Mesendoderm (in vitro differentiated cells): ENCODE measurements at regions not wholly inside any gene's neighbourhood (a gene's known extent, or its start where the extent isn't known, plus 50 kb on each side); places are given as distances from the start of the nearest gene placed in this dataset.
A peak's percentile ranks its signal among the peaks of the same experiment; 100 is the strongest.

Source experiments
- DNase-seq: peaks from one replicate; pipeline ENCODE4 v3.0.0; 2013
- H2AK5ac ChIP-seq: 2 replicates; pipeline ENCODE4 v1.6.1; 2013; ENCODE audit warnings: low read length, inconsistent platforms
- H2BK120ac ChIP-seq: 2 replicates; pipeline ENCODE4 v1.6.1; 2013; ENCODE audit warnings: low read depth, mild to moderate bottlenecking, low read length, moderate library complexity, mixed read lengths
- H2BK15ac ChIP-seq: replicated peaks from 2 replicates; pipeline ENCODE4 v1.6.1; 2013; ENCODE audit warnings: low read depth, mild to moderate bottlenecking, moderate library complexity
- H2BK5ac ChIP-seq: 2 replicates; pipeline ENCODE4 v1.6.1; 2013; ENCODE audit warnings: low read length, inconsistent platforms
- H3K18ac ChIP-seq: 2 replicates; pipeline ENCODE4 v1.6.1; 2013; ENCODE audit warnings: mild to moderate bottlenecking, low read length, mixed read lengths
- H3K23ac ChIP-seq: one replicate; pipeline ENCODE4 v1.6.1; 2013; ENCODE audit warnings: low read length
- H3K27ac ChIP-seq: 2 replicates; pipeline ENCODE4 v1.5.1; 2013; ENCODE audit warnings: low read depth, mild to moderate bottlenecking, inconsistent platforms, low read length, moderate library complexity
- H3K27me3 ChIP-seq: 2 replicates; pipeline ENCODE4 v1.6.1; 2013; ENCODE audit warnings: low read length, control low read depth, mild to moderate bottlenecking, inconsistent platforms; ENCODE audit not compliant: insufficient read depth, poor library complexity
- H3K36me3 ChIP-seq: 2 replicates; pipeline ENCODE4 v1.6.1; 2013; ENCODE audit warnings: low read length, inconsistent platforms; ENCODE audit not compliant: control insufficient read depth, insufficient read depth
- H3K4ac ChIP-seq: one replicate; pipeline ENCODE4 v1.6.1; 2013; ENCODE audit warnings: low read depth, mild to moderate bottlenecking, low read length, moderate library complexity
- H3K4me1 ChIP-seq: 2 replicates; pipeline ENCODE4 v1.6.1; 2013; ENCODE audit warnings: low read depth, low read length, inconsistent platforms; ENCODE audit not compliant: control insufficient read depth
- H3K4me2 ChIP-seq: 2 replicates; pipeline ENCODE4 v1.6.1; 2013; ENCODE audit warnings: low read length
- H3K4me3 ChIP-seq: 2 replicates; pipeline ENCODE4 v1.5.1; 2013; ENCODE audit warnings: mild to moderate bottlenecking, low read length
- H3K56ac ChIP-seq: one replicate; pipeline ENCODE4 v1.6.1; 2013; ENCODE audit warnings: low read length
- H3K79me1 ChIP-seq: 2 replicates; pipeline ENCODE4 v1.6.1; 2013; ENCODE audit warnings: low read length, inconsistent platforms
- H3K79me2 ChIP-seq: 2 replicates; pipeline ENCODE4 v1.6.1; 2013; ENCODE audit warnings: mild to moderate bottlenecking, low read length; ENCODE audit not compliant: control insufficient read depth, insufficient read depth
- H3K9ac ChIP-seq: 2 replicates; pipeline ENCODE4 v1.6.1; 2013; ENCODE audit warnings: low read length, inconsistent platforms
- H4K5ac ChIP-seq: one replicate; pipeline ENCODE4 v1.6.1; 2013; ENCODE audit warnings: low read length
- H4K8ac ChIP-seq: one replicate; pipeline ENCODE4 v1.6.1; 2013; ENCODE audit warnings: low read depth, mild to moderate bottlenecking, control low read depth, low read length, moderate library complexity
- WGBS: extraction: QIAGEN DNeasy Blood & Tissue Kit; methylation state at CpG from one replicate; pipeline ENCODE4 v1.1.7; 2013; ENCODE audit warnings: low lambda C conversion rate, missing lambda C conversion rate; ENCODE audit not compliant: insufficient coverage; ENCODE audit errors: extremely low coverage; 5-methylcytosine and 5-hydroxymethylcytosine counted together

DNA sequence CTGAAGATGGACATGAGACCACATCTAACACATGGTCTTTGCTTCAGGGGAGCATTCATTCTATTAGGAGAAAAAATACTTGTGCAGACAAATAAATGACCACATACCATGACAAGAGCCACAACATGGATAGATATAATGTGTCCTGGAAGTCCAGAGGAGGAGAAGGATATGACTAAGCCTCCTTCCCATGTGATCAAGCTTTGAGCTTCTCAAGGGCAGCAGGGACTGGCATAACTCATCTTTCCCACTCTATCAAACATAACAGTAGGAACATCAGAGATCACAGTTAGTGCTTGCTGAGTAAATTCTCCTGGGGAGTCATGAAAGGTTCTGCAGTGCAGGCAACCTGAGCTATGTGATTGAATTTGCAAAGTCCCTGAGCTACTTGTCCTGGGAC lies 86.0 kb upstream of the LPP start:
- no peak overlapping the region for H3K23ac ChIP-seq
- no peak overlapping the region for H3K4me3 ChIP-seq
- no peak for DNase-seq
- peak overlapping the region; percentile 46 for H2BK120ac ChIP-seq
- no peak overlapping the region for H4K5ac ChIP-seq
- no peaks in the 10 kb centered on the region for H3K79me2 ChIP-seq
- H3K27me3 ChIP-seq: no peaks in the 10 kb centered on the region
- H3K18ac ChIP-seq: no peak overlapping the region
- no peak overlapping the region for H3K9ac ChIP-seq
- H2BK5ac ChIP-seq: no peak overlapping the region
- H3K4ac ChIP-seq: no peak overlapping the region
- no peak overlapping the region for H2BK15ac ChIP-seq
- H2AK5ac ChIP-seq: no peak overlapping the region
- H3K4me1 ChIP-seq: peaks cover 3% of the 10 kb centered on the region
- H3K27ac ChIP-seq: no peak overlapping the region
- no peak overlapping the region for H4K8ac ChIP-seq
- no peaks in the 10 kb centered on the region for H3K79me1 ChIP-seq
- no peaks in the 10 kb centered on the region for H3K36me3 ChIP-seq
- no peak overlapping the region for H3K4me2 ChIP-seq
- H3K56ac ChIP-seq: no peak overlapping the region

DNA sequence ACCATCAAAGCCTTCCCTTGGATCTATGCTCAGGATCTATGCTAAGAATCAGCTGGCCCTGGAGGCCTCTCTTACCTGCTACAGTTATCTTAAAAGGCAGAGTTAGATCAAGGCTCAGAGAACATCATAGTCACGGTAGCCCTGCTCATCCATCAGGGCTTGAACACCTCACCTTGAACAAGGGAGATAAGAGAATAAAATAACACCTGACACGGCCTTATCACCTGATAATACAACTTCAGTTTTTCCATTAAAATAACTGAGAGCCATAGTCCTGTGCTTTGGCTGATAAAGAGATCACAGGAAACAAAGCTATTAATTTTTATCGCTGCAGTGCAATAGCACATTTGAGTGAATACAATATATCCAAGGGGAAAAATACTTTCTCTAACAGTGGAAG lies 85.6 kb upstream of the LPP start:
- Histone ChIP-seq H4K8ac (no peak overlapping the region), H3K18ac (no peak overlapping the region), H2BK15ac (no peak overlapping the region), H3K27ac (no peak overlapping the region), H3K4me3 (no peak overlapping the region), H3K79me2 (no peaks in the 10 kb centered on the region), H3K23ac (no peak overlapping the region), H3K9ac (no peak overlapping the region), H3K27me3 (no peaks in the 10 kb centered on the region), H4K5ac (no peak overlapping the region), H2AK5ac (no peak overlapping the region), H3K4me1 (peaks cover 3% of the 10 kb centered on the region), H3K56ac (no peak overlapping the region), H3K4me2 (no peak overlapping the region), H3K36me3 (no peaks in the 10 kb centered on the region), H2BK120ac (no peak overlapping the region), H3K4ac (no peak overlapping the region), H2BK5ac (no peak overlapping the region), H3K79me1 (no peaks in the 10 kb centered on the region)
- no CpG with 5 or more reads among the region's 3 CpGs for WGBS
- no peak for DNase-seq

DNA sequence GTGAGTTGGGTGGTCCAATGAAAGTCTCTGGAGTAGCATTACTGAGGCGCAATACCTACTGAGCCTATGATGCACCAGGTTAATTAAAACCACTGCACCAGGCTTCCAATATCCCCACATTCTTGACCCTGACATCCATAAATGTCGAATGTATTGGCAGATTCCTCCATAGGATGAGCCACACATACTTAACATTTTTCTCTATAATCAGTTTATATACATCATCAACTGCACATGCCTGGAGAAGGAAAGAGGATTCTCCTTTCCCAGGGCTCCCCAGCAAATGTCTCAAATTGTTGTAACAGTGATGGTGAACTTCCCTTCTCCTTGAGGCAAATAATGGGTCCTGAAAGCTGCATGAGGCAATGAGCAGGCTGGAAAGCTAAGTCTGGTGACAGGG lies 82.3 kb upstream of the LPP start:
- no peak overlapping the region for H4K8ac ChIP-seq
- no peaks in the 10 kb centered on the region for H3K79me2 ChIP-seq
- H4K5ac ChIP-seq: no peak overlapping the region
- H2BK5ac ChIP-seq: no peak overlapping the region
- H3K27ac ChIP-seq: no peak overlapping the region
- DNase-seq: no peak
- no peak overlapping the region for H3K18ac ChIP-seq
- no peak overlapping the region for H2BK120ac ChIP-seq
- no peak overlapping the region for H3K4me2 ChIP-seq
- H3K23ac ChIP-seq: no peak overlapping the region
- H3K36me3 ChIP-seq: no peaks in the 10 kb centered on the region
- no peak overlapping the region for H3K9ac ChIP-seq
- H3K4me3 ChIP-seq: no peak overlapping the region
- H3K79me1 ChIP-seq: no peaks in the 10 kb centered on the region
- no peaks in the 10 kb centered on the region for H3K27me3 ChIP-seq
- no peak overlapping the region for H2BK15ac ChIP-seq
- no peak overlapping the region for H3K56ac ChIP-seq
- WGBS: no CpG with 5 or more reads among the region's 2 CpGs
- no peaks in the 10 kb centered on the region for H3K4me1 ChIP-seq
- H2AK5ac ChIP-seq: no peak overlapping the region
- H3K4ac ChIP-seq: no peak overlapping the region

DNA sequence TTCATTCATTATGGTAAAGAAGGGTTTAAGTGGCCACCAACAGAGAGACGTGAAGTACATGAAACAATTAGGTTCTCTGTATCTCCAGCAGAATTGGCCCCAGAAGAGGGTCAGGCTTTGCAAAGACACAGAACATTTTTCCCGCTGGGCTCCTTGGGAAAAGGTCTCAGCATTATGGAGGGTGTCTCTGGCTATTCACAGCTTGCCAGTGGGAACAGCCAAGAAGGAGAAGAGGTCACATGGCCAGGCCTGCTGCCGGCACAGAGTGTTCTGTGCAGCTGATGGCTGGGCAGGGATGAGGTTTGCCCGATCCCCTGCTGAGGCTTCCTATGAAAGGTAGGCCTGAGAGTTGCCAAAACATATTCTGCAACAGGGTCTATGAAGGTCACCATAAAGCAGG lies 77.8 kb upstream of the LPP start:
- no peak overlapping the region for H3K23ac ChIP-seq
- H3K79me1 ChIP-seq: no peaks in the 10 kb centered on the region
- H3K36me3 ChIP-seq: no peaks in the 10 kb centered on the region
- H3K79me2 ChIP-seq: no peaks in the 10 kb centered on the region
- H2BK5ac ChIP-seq: no peak overlapping the region
- no peak for DNase-seq
- no peak overlapping the region for H4K8ac ChIP-seq
- no peak overlapping the region for H3K4me3 ChIP-seq
- no peak overlapping the region for H3K9ac ChIP-seq
- H3K4ac ChIP-seq: no peak overlapping the region
- no peak overlapping the region for H4K5ac ChIP-seq
- no peak overlapping the region for H3K27ac ChIP-seq
- no peak overlapping the region for H3K56ac ChIP-seq
- no peak overlapping the region for H2BK15ac ChIP-seq
- H3K4me1 ChIP-seq: no peaks in the 10 kb centered on the region
- H2AK5ac ChIP-seq: no peak overlapping the region
- H2BK120ac ChIP-seq: no peak overlapping the region
- no peaks in the 10 kb centered on the region for H3K27me3 ChIP-seq
- no peak overlapping the region for H3K4me2 ChIP-seq
- no CpG with 5 or more reads among the region's 4 CpGs for WGBS
- H3K18ac ChIP-seq: no peak overlapping the region

DNA sequence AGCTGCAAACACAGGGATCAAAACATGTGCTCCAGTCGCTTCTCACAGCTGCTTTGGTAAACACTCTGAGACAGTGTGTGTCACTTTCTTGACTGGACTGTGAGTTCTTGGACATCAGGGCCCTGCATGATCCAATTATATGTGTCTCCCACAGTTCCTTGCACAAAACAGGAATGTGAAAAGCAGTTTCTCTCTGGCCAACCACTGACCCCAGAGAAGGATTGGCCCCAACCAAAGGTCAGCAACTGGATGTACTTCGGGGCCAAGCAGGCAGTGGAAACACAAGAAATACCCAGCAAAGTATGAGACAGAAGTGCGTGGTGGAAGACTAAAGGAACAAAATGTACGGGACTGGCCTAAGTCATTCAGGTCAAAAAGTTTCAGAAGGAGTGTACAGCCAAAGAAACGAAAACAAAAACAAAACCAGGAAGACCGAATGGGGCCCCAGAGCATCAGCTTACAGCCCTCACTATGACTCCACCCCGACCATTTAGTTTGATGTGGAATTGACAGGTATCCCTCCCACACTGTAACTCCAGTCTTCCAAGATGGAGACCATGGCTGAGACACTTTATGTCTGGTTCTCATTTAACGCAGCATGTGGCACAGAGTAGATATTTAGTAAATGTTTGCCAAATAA lies 76.7 kb upstream of the LPP start:
- no peak overlapping the region for H2BK120ac ChIP-seq
- no peak overlapping the region for H2BK15ac ChIP-seq
- no peaks in the 10 kb centered on the region for H3K79me2 ChIP-seq
- no peak overlapping the region for H3K27ac ChIP-seq
- no peaks in the 10 kb centered on the region for H3K27me3 ChIP-seq
- no peak overlapping the region for H4K5ac ChIP-seq
- no peak overlapping the region for H3K4ac ChIP-seq
- DNase-seq: no peak
- no peaks in the 10 kb centered on the region for H3K4me1 ChIP-seq
- H3K4me3 ChIP-seq: no peak overlapping the region
- no peak overlapping the region for H3K23ac ChIP-seq
- no CpG with 5 or more reads among the region's 8 CpGs for WGBS
- H3K18ac ChIP-seq: no peak overlapping the region
- H2AK5ac ChIP-seq: no peak overlapping the region
- H2BK5ac ChIP-seq: no peak overlapping the region
- H3K56ac ChIP-seq: no peak overlapping the region
- no peak overlapping the region for H4K8ac ChIP-seq
- no peaks in the 10 kb centered on the region for H3K79me1 ChIP-seq
- no peak overlapping the region for H3K9ac ChIP-seq
- H3K36me3 ChIP-seq: no peaks in the 10 kb centered on the region
- no peak overlapping the region for H3K4me2 ChIP-seq

DNA sequence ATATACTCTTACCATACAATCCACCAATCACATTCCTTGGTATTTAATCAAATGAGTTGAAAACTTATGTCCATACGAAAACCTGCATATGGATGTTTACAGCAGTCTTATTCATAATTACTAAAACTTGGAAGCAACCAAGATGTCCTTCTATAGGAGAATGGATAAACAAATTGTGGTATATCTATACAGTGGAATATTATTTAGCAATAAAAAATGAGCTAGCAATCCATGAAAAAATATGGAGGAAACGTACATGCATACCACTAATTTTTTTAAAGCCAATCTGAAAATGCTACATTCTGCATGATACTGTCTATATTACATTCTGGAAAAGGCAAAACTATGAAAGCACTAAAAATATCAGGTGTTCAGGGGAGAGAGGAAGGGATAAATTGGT lies 73.9 kb upstream of the LPP start:
- Histone ChIP-seq H3K4me1 (no peaks in the 10 kb centered on the region), H3K23ac (no peak overlapping the region), H3K18ac (no peak overlapping the region), H3K4me2 (no peak overlapping the region), H3K79me2 (no peaks in the 10 kb centered on the region), H3K27ac (no peak overlapping the region), H2BK15ac (no peak overlapping the region), H3K56ac (no peak overlapping the region), H4K5ac (no peak overlapping the region), H2AK5ac (no peak overlapping the region), H2BK120ac (no peak overlapping the region), H3K79me1 (no peaks in the 10 kb centered on the region), H3K36me3 (no peaks in the 10 kb centered on the region), H3K4me3 (no peak overlapping the region), H3K4ac (no peak overlapping the region), H4K8ac (no peak overlapping the region), H3K9ac (no peak overlapping the region), H2BK5ac (no peak overlapping the region), H3K27me3 (no peaks in the 10 kb centered on the region)
- no CpG with 5 or more reads among the region's 2 CpGs for WGBS
- DNase-seq: no peak
